Stimulated activated CD4-positive, alpha-beta T cell treated with anti-CD3 and anti-CD28 coated beads, Interleukin-1b, Interleukin-23, amount 100 ng/mL, for 1 hour (primary cell): ENCODE measurements at regions not wholly inside any gene's neighbourhood (a gene's known extent, or its start where the extent isn't known, plus 50 kb on each side); places are given as distances from the start of the nearest gene placed in this dataset.
A peak's percentile ranks its signal among the peaks of the same experiment; 100 is the strongest.

Source experiments
- DNase-seq, 2 donors: peaks; one replicate each; pipeline ENCODE4 v3.0.0-alpha.2; 2020; ENCODE audit warnings: low read depth in 2 of 2

- no peak for DNase-seq
Observed at GRCh38 chr11:128195057-128195751, 392.2 kb downstream of the ETS1 start.

- no peak for DNase-seq
Observed at GRCh38 chr11:128194216-128194615, 393.1 kb downstream of the ETS1 start.

GRCh38 chr11:128193615-128194014 lies 393.7 kb downstream of the ETS1 start:
- no peak for DNase-seq

- DNase-seq, result no peak
Observed at GRCh38 chr11:128190312-128190711, 397.0 kb downstream of the ETS1 start.

- DNase-seq, result no peak
Observed at GRCh38 chr11:128189823-128190222, 397.5 kb downstream of the ETS1 start.

GRCh38 chr11:128188346-128189004 lies 398.9 kb downstream of the ETS1 start:
- DNase-seq, result no peak

GRCh38 chr11:128187835-128188234 lies 399.5 kb downstream of the ETS1 start:
- no peak for DNase-seq

- DNase-seq, result no peak
Observed at GRCh38 chr11:128187377-128187776, 400.0 kb downstream of the ETS1 start.

- DNase-seq, result no peak
Observed at GRCh38 chr11:128184981-128185380, 402.4 kb downstream of the ETS1 start.

- no peak for DNase-seq
Observed at GRCh38 chr11:128182844-128183243, 404.5 kb downstream of the ETS1 start.

- DNase-seq, result no peak
Observed at GRCh38 chr11:128181984-128182383, 405.4 kb downstream of the ETS1 start.

GRCh38 chr11:128181088-128181480 lies 406.3 kb downstream of the ETS1 start:
- DNase-seq, result no peak

- no peak for DNase-seq
Observed at GRCh38 chr11:128180441-128181087, 406.8 kb downstream of the ETS1 start.

GRCh38 chr11:128179512-128179911 lies 407.8 kb downstream of the ETS1 start:
- no peak for DNase-seq

GRCh38 chr11:128179039-128179438 lies 408.3 kb downstream of the ETS1 start:
- DNase-seq, result no peak

- DNase-seq, result no peak
Observed at GRCh38 chr11:128174465-128175291, 412.7 kb downstream of the ETS1 start.

GRCh38 chr11:128172046-128172878 lies 415.1 kb downstream of the ETS1 start:
- peak; percentile 67 to 84 for DNase-seq

- no peak for DNase-seq
Observed at GRCh38 chr11:128171506-128171905, 415.9 kb downstream of the ETS1 start.

- no peak for DNase-seq
Observed at GRCh38 chr11:128165572-128165971, 421.8 kb downstream of the ETS1 start.

GRCh38 chr11:128164080-128164741 lies 423.1 kb downstream of the ETS1 start:
- DNase-seq, result no peak

GRCh38 chr11:128161994-128162393 lies 425.4 kb downstream of the ETS1 start:
- DNase-seq, result no peak
